ENCODE measurements at regions not wholly inside any gene's neighbourhood (a gene's known extent, or its start where the extent isn't known, plus 50 kb on each side); places are given as distances from the start of the nearest gene placed in this dataset.
"Not testable (repeated sequence)": the region's sequence is repeated elsewhere in the genome, so short reads cannot be mapped to it uniquely, and the experiment has no call there.

DNA sequence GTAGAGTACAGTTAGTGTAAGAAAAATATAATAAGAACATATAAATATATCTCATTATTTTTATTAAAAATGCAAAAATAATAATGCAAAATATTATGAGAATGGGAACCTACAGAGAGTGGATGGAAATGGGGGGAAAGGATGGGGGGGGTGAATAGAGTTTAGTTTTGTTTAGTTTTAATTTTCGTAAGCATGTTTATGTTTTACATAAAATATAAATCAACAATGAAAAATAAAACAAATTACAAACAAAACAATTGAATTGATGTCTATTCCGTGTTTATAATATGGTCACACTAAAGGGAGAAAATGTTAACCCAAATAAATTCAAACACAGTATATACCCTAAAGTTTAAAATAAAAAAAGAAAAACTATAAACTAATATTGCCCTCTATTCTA, 1717.4 kb upstream of the SPRY2 start:
- no peaks in the 10 kb centered on the region for H3K9me2 ChIP-seq (ENCODE audit: insufficient read depth, low read length)
- TF ChIP-seq EZH2 (IDR thresholded peaks at IDR 0.05; ENCODE audit: borderline replicate concordance, insufficient read depth, low read length, poor library complexity, severe bottlenecking) (no peak), EP300 (conservative IDR thresholded peaks at IDR 0.05; ENCODE audit: poor library complexity, severe bottlenecking) (no peak), RAD21 (conservative IDR thresholded peaks at IDR 0.05) (no peak), TAF1 (IDR thresholded peaks at IDR 0.05; ENCODE audit: low read depth) (no peak), SMC3 (conservative IDR thresholded peaks at IDR 0.05; ENCODE audit: poor library complexity) (no peak), MXI1 (conservative IDR thresholded peaks at IDR 0.05; ENCODE audit: poor library complexity, severe bottlenecking) (no peak), POLR2AphosphoS5 (IDR thresholded peaks at IDR 0.05) (no peak)
- TF ChIP-seq, protein P1, sequence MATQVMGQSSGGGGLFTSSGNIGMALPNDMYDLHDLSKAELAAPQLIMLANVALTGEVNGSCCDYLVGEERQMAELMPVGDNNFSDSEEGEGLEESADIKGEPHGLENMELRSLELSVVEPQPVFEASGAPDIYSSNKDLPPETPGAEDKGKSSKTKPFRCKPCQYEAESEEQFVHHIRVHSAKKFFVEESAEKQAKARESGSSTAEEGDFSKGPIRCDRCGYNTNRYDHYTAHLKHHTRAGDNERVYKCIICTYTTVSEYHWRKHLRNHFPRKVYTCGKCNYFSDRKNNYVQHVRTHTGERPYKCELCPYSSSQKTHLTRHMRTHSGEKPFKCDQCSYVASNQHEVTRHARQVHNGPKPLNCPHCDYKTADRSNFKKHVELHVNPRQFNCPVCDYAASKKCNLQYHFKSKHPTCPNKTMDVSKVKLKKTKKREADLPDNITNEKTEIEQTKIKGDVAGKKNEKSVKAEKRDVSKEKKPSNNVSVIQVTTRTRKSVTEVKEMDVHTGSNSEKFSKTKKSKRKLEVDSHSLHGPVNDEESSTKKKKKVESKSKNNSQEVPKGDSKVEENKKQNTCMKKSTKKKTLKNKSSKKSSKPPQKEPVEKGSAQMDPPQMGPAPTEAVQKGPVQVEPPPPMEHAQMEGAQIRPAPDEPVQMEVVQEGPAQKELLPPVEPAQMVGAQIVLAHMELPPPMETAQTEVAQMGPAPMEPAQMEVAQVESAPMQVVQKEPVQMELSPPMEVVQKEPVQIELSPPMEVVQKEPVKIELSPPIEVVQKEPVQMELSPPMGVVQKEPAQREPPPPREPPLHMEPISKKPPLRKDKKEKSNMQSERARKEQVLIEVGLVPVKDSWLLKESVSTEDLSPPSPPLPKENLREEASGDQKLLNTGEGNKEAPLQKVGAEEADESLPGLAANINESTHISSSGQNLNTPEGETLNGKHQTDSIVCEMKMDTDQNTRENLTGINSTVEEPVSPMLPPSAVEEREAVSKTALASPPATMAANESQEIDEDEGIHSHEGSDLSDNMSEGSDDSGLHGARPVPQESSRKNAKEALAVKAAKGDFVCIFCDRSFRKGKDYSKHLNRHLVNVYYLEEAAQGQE (IDR thresholded peaks at IDR 0.05; ENCODE audit: borderline replicate concordance): no peak
- TF ChIP-seq, protein P2, sequence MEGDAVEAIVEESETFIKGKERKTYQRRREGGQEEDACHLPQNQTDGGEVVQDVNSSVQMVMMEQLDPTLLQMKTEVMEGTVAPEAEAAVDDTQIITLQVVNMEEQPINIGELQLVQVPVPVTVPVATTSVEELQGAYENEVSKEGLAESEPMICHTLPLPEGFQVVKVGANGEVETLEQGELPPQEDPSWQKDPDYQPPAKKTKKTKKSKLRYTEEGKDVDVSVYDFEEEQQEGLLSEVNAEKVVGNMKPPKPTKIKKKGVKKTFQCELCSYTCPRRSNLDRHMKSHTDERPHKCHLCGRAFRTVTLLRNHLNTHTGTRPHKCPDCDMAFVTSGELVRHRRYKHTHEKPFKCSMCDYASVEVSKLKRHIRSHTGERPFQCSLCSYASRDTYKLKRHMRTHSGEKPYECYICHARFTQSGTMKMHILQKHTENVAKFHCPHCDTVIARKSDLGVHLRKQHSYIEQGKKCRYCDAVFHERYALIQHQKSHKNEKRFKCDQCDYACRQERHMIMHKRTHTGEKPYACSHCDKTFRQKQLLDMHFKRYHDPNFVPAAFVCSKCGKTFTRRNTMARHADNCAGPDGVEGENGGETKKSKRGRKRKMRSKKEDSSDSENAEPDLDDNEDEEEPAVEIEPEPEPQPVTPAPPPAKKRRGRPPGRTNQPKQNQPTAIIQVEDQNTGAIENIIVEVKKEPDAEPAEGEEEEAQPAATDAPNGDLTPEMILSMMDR (IDR thresholded peaks at IDR 0.05; ENCODE audit: poor library complexity, severe bottlenecking): no peak

DNA sequence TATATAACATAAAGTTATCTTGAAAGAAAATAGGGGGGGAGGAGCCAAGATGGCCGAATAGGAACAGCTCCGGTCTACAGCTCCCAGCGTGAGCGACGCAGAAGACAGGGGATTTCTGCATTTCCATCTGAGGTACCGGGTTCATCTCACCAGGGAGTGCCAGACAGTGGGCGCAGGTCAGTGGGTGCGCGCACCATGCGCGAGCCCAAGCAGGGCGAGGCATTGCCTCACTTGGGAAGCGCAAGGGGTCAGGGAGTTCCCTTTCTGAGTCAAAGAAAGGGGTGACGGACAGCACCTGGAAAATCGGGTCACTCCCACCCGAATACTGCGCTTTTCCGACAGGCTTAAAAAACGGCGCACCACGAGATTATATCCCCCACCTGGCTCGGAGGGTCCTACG, 1704.4 kb upstream of the SPRY2 start:
- not testable (repeated sequence) for H4K20me1 ChIP-seq (ENCODE audit: insufficient read depth); H3K27me3 ChIP-seq (ENCODE audit: insufficient read depth, low read depth, low read length); H3F3A ChIP-seq (ENCODE audit: insufficient read depth, low read length, poor library complexity, severe bottlenecking); H3K9me2 ChIP-seq (ENCODE audit: insufficient read depth, low read length); H2AFZ ChIP-seq (ENCODE audit: low read depth, low read length); H3K36me3 ChIP-seq (ENCODE audit: insufficient read depth, low read length); H3K9ac ChIP-seq (ENCODE audit: low read length); H3K9me3 ChIP-seq (ENCODE audit: low read length); H3K27ac ChIP-seq (ENCODE audit: low read length); H3K79me2 ChIP-seq (replicated peaks; ENCODE audit: insufficient read depth, low read length); H3K4me2 ChIP-seq (ENCODE audit: low read length); H3K4me3 ChIP-seq (ENCODE audit: low read length)

More for the DNA sequence above, 1717.4 kb upstream of the SPRY2 start:
- H3K27ac ChIP-seq (ENCODE audit: low read length): no peak overlapping the region
- H3F3A ChIP-seq (ENCODE audit: insufficient read depth, low read length, poor library complexity, severe bottlenecking): no peaks in the 10 kb centered on the region
- H3K4me3 ChIP-seq (ENCODE audit: low read length): no peak overlapping the region
- no peak overlapping the region for H3K9ac ChIP-seq (ENCODE audit: low read length)
- H3K9me3 ChIP-seq (ENCODE audit: low read length): no peaks in the 10 kb centered on the region
- no peaks in the 10 kb centered on the region for H4K20me1 ChIP-seq (ENCODE audit: insufficient read depth)
- H3K36me3 ChIP-seq (ENCODE audit: insufficient read depth, low read length): no peaks in the 10 kb centered on the region
- no peak overlapping the region for H3K4me2 ChIP-seq (ENCODE audit: low read length)
- no peak overlapping the region for H2AFZ ChIP-seq (ENCODE audit: low read depth, low read length)
- no peaks in the 10 kb centered on the region for H3K79me2 ChIP-seq (replicated peaks; ENCODE audit: insufficient read depth, low read length)
- no peaks in the 10 kb centered on the region for H3K27me3 ChIP-seq (ENCODE audit: insufficient read depth, low read depth, low read length)

DNA sequence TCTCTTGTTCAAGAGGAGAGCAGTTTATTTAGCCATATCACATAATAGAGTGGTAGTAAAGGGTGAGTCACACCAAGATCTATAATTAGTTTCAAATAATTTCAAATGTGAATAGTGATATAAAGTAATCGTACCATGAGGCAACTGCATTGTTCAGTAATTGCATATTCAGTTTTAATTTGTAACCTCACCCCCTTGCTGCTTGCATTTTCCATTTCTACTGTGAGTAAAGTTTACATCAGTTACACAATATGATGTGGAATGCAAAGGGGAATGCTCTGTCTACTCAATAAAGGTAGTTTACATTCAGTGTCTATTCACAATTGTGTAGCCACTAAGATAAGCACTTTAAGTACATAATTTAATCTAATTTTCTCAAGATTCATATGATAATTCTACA, 1695.7 kb upstream of the SPRY2 start:
- Histone ChIP-seq H3K9me3 (ENCODE audit: low read length) (no peaks in the 10 kb centered on the region), H3K27me3 (ENCODE audit: insufficient read depth, low read depth, low read length) (no peaks in the 10 kb centered on the region), H3F3A (ENCODE audit: insufficient read depth, low read length, poor library complexity, severe bottlenecking) (no peaks in the 10 kb centered on the region), H3K4me2 (ENCODE audit: low read length) (no peak overlapping the region), H3K27ac (ENCODE audit: low read length) (no peak overlapping the region), H3K9ac (ENCODE audit: low read length) (no peak overlapping the region), H4K20me1 (ENCODE audit: insufficient read depth) (no peaks in the 10 kb centered on the region), H3K9me2 (ENCODE audit: insufficient read depth, low read length) (no peaks in the 10 kb centered on the region), H3K4me3 (ENCODE audit: low read length) (no peak overlapping the region), H3K79me2 (replicated peaks; ENCODE audit: insufficient read depth, low read length) (no peaks in the 10 kb centered on the region), H2AFZ (ENCODE audit: low read depth, low read length) (no peak overlapping the region), H3K36me3 (ENCODE audit: insufficient read depth, low read length) (no peaks in the 10 kb centered on the region)
- TF ChIP-seq EP300 (conservative IDR thresholded peaks at IDR 0.05; ENCODE audit: poor library complexity, severe bottlenecking): no peak
- no peak for TF ChIP-seq MXI1 (conservative IDR thresholded peaks at IDR 0.05; ENCODE audit: poor library complexity, severe bottlenecking)
- no peak for TF ChIP-seq TAF1 (IDR thresholded peaks at IDR 0.05; ENCODE audit: low read depth)
- TF ChIP-seq, protein P1 (IDR thresholded peaks at IDR 0.05; ENCODE audit: borderline replicate concordance): no peak
- TF ChIP-seq EZH2 (IDR thresholded peaks at IDR 0.05; ENCODE audit: borderline replicate concordance, insufficient read depth, low read length, poor library complexity, severe bottlenecking): no peak
- TF ChIP-seq POLR2AphosphoS5 (IDR thresholded peaks at IDR 0.05): no peak
- no peak for TF ChIP-seq SMC3 (conservative IDR thresholded peaks at IDR 0.05; ENCODE audit: poor library complexity)
- TF ChIP-seq RAD21 (conservative IDR thresholded peaks at IDR 0.05): no peak
- TF ChIP-seq, protein P2 (IDR thresholded peaks at IDR 0.05; ENCODE audit: poor library complexity, severe bottlenecking): no peak
